ENCODE measurements at regions not wholly inside any gene's neighbourhood (a gene's known extent, or its start where the extent isn't known, plus 50 kb on each side); places are given as distances from the start of the nearest gene placed in this dataset.
A peak's percentile ranks its signal among the peaks of the same experiment; 100 is the strongest.

DNA sequence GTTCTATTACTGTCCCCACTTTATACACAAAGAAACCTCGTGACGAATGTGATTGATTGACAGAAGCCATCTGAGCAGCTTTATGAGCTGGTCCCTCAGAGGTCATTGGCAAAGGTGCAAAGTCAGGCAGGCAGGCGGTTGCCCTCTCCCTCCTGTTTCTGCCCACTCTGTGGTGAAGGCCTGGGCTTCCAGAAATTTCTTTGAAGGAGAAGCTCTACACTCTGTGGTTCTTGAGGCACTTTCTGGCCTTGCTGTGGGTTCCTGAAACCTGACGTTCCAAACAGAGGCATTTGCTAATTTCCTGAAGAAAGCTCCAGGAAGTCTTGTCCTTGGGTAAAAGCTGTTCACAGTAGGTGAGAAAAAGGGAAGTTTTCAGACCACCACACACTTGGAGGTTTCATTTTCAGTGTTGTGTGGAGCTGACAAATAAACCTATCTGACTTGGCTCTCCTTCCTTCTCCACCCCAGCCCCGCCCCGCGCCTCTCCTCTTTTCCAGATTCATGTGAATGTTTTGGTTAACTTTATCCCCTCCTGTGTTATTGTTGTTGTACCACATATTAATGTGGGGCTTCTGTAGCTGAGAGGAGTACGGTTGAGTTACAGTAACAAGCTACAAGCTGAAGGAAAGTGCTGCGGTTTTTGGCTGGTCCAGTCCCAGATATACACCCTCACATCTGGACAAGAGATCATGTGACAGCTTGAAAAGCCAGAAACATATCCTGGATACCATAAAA, 274.1 kb downstream of the CLIC5 start:
- no peak for DNase-seq

DNA sequence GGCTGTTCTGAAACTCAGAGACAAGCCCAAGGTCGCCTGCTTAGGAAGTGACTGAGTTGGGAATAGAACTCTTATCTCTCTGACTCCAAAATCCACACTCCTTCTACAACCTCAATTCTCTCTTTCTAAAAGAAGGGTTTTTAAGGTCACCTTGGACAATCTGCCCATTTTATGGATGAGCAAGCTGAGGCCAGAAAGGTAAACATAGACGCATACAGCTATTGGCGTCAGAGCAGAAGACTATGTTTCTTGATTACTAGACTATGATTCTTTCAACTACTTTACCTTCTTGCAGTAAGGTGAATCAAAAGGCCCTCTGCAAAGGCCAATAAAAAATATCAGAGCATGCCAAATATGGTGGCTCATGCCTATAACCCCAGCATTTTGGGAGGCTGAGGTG, 276.6 kb downstream of the CLIC5 start:
- DNase-seq = no peak

DNA sequence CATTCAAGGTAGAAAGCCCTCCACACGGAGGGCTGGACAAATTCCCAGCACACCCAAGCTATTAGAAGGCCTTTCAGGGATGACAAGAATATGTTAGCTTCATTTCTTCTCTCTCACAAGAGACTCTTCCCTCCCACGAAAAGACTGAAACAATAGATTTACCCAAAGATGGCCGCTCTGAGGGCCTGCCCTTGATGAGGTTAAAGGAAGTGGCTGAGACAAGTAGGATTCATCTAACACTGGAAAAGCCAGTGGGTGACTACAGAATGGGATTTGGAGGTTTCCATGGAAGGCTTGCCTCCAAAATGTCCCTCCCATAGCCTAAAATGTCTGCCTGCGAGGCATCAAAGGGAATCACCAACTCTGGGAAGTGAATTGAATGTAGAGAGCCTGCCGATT, 277.6 kb downstream of the CLIC5 start:
- no peak for DNase-seq

GRCh38 chr6:45737331-45738056, 278.2 kb downstream of the CLIC5 start:
- DNase-seq = no peak

GRCh38 chr6:45736134-45736533, 279.5 kb downstream of the CLIC5 start:
- DNase-seq = no peak

DNA sequence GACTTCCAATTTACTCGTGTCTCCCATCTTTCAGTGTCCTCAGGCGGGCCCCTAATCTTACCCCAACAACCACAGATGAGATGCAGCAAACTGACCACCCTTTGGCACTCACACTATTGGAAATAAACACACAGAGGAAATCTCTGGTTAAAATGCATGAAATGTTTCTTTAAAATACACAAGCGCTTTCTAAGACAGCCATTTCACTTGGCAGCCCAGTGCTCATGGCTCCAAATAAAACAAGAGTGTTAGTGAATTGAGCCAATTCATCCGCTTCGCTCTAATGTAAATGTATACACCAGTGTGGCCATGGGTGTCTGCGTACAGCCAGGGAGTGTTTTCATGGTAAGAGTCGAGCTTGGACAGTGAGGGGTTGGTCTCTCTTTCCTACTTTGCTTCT, 282.9 kb downstream of the CLIC5 start:
- DNase-seq = no peak

GRCh38 chr6:45730232-45730631, 285.4 kb downstream of the CLIC5 start:
- no peak for DNase-seq

DNA sequence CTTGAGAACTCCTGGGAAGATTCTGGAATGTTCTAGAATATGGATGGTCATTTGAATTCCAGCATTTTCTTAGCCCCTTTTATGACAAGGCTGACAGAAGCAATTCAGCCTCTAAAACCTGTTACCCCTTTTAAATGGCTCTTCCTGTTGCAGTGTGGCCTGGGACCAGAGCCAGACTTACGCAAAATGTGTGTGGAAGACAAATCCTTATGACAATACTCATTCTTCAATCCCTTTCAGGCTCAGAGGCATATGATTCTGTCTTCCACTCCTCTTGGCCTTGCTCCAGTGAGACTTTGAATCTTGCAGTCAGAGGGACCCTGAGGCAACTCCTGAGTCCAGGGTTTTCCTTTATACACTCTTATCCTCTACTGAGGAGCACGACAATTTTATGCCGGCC, 287.0 kb downstream of the CLIC5 start:
- DNase-seq = no peak

DNA sequence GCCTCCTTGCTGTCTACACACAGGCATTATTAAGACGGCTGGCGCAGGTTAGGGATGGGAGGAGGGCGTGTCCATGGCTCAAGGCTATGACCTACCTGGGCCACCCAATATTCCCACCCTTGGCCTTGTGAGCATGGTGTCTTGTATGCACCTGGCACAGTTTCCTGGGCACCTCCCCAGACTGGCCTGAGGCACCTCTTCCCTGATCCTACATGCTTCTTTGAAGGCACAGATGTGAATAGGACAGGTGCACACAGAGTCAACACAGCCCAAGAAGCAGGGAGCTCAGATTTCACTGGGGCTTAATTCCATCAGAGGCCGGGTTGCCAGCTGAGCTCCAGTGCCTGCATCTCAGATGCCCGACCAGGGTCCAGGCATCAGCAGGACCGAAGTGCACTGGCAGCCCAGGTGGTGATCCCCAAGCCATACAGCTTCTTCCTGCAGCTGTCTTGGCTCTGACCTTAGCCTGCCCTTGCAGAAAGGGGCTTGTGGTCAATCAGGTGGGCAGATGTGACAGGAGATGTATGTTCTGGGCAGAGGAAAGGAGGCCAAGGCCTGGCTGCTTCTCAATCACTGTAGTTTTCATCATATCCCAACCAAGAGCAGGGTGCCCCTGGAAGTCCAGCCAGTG, 287.7 kb downstream of the CLIC5 start:
- no peak for DNase-seq

- no peak for DNase-seq
Observed at GRCh38 chr6:45727228-45727627, 288.4 kb downstream of the CLIC5 start.

DNA sequence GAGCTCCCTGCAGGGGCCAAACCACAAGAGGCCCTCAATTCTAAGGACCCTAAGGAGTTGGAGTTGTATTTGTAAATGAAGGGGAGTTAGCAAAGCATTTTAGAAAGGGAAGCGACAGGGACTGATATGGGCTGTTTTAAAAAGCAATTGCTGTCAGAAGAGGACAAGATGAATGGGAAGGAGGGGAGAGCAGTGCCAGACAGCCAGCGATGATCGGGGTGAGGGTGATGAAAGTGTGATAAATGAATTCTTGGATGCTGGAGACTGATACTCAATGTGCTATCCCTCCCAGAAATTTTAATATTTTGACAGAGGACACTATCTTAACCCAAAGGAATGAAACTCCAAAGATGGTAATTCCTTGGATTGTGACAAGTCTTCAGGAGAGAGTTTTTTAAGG, 289.2 kb downstream of the CLIC5 start:
- no peak for DNase-seq

- DNase-seq = peak; percentile 46
Observed at GRCh38 chr6:45724511-45724910, 291.1 kb downstream of the CLIC5 start.

- no peak for DNase-seq
Observed at GRCh38 chr6:45724027-45724426, 291.6 kb downstream of the CLIC5 start.

GRCh38 chr6:45722876-45723275, 292.8 kb downstream of the CLIC5 start:
- no peak for DNase-seq

- DNase-seq = no peak
Observed at GRCh38 chr6:45721665-45722064, 294.0 kb downstream of the CLIC5 start.

DNA sequence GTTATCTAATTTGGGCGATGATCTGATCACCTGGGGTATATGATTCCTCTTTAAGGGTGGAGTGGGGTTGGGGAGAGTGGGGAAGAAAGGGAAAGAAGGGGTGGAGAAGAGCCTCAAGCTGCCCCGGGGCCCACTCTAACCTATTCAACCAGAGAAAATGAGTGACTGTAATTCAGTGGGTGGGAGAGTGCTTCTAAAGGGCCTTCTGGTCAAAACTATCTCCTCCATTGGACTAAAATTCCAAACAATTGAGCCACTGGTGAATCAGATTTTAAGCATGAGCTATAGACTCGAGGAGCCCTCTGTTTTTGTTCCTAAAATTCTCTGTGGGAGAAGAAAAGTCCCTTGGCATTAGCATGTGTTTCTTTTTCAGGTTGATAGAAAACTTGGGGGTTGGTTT, 296.8 kb downstream of the CLIC5 start:
- DNase-seq = no peak

DNA sequence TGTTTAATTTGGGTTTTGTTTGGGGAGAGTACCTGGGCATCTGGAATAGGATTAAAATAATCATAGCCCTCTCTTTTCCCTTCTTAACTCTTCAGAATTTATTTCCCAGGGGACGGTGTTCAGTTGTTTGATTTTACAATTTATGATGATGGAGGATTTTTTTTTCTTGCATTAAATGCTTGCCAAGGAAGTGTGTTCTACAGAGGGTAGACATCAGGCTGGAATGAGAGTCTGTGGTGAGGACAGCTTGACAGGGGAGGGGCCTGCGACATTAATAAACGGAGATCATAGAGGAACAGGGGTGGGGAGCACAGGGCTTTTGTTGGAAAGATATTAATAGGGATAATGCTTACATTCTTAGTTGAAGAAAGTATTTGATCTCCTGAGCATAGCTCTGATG, 297.5 kb downstream of the CLIC5 start:
- no peak for DNase-seq

- no peak for DNase-seq
Observed at GRCh38 chr6:45717715-45718114, 297.9 kb downstream of the CLIC5 start.

- no peak for DNase-seq
Observed at GRCh38 chr6:45717027-45717426, 298.6 kb downstream of the CLIC5 start.

GRCh38 chr6:45715508-45715803, 300.2 kb downstream of the CLIC5 start:
- no peak for DNase-seq

DNA sequence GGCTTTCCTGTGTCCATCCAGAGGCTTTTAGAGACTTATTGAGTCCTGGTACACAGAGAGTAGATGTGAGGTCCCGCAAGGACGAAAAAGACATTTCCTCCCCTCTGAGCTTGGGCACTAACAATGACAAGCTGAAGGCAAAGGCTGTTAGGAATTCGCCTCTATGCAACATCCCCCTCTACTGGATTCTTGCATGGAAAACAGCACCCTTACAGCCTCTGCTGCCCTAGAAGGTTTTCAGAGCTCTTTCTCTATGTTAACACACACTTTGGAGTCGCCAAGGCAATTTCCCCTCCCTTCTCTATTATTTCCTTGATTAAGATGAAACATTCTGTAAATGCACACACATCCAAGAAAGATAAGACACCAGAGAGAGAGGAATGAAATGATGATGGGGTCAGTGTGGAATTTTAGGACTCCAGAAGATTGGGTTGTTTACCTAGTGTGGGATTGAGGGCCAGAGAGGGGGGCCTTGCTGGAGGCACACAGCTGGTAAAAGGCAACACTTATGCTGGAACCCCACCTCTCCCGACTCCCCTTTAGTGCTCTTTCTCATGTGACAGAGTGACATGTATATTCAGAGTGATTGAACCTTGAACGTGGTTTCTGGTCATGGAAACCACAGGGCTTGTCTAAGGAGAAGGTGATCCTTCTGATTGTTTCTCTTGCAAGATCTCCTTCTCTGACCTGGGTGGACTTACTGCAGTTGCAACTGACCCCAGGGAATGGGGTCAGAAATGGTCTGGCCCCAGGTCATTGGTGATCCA, 300.7 kb downstream of the CLIC5 start:
- DNase-seq = peak; percentile 39

DNA sequence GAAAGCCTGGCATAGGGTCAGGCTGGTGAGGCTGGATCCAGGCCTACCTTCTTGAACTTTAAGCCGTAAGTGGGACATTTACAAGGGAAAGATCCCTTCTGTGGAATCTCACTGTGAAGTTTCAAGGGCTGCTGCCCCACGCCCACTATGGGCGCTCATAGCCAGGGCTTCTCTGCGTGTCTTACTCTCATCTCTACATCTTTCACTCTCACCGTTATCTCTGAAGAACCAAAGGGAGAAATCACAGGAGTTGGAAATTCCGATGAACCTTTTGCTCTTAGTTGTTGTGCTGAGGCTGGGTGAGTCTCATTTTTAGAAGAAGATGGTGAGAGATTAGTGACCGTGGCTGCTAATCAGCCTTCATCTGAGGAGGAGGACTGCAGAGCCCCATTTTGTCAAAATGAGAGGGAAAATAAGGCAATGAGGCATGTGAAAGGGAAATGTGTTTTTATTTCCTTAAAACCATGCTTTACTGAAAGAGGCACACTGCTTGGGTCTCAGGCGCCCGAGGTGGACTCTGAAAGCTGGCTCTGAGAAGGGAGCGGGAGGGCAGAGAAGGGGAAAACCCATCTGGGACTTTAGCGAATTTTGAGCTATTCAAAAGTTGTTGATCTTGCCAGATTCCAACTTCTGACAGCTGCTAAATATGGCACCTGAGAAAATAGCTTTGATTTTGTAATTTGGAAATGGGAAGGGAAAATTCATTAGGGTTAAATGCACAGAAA, 301.5 kb downstream of the CLIC5 start:
- DNase-seq = no peak

All from T1000 (cell line).